SIG-M5 treated with dmso at 0.1 percent for 504 hours (cell line): ENCODE measurements at regions not wholly inside any gene's neighbourhood (a gene's known extent, or its start where the extent isn't known, plus 50 kb on each side); places are given as distances from the start of the nearest gene placed in this dataset.
A peak's percentile ranks its signal among the peaks of the same experiment; 100 is the strongest.
"Not testable (repeated sequence)": the region's sequence is repeated elsewhere in the genome, so short reads cannot be mapped to it uniquely, and the experiment has no call there.

Source experiments
- DNase-seq: peaks from one replicate; lab custom pipeline; 2025; ENCODE audit not compliant: unreplicated experiment; lab: John Stamatoyannopoulos, UW

GRCh38 chr12:60451457-60451856 lies 855.6 kb downstream of the SLC16A7 start:
- no peak for DNase-seq

- DNase-seq = no peak
Observed at GRCh38 chr12:60465060-60465459, 869.2 kb downstream of the SLC16A7 start.

DNA sequence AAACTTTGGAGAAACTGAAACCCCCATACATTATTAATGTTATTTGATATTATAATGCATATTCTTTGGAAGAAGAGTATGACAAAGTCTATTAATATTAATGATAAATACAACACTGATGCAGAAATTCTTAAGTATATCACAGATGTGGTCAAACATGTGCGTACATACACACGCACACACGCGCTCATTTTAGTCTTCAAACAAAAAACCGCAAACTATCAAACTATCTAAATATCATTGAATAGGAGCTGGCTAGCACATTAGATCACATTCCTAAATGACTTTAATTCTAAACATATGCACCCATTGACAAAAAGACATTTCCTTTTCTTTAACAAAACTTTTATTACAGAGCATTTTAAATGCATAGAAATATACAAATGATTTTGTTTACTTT lies 872.7 kb downstream of the SLC16A7 start:
- DNase-seq = no peak

GRCh38 chr12:60475825-60476224 lies 880.0 kb downstream of the SLC16A7 start:
- DNase-seq = no peak

DNA sequence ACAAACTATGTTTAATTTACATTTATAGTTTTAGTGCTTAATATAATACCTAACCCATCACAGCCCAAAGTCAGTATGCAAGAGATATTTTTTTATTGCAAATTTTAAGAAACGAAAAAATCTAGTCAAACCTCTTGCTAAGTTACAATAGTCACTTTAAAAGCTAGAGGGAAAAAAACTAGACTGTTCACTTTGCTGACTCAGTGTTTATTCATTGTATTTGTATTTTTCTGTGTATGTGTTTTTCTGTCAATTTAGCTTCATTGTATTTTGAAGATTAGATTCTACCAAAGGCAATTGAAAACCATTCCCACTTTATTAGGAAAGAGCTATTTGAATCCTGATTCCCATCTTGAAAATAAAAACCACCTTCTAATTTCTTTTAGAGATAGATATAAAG lies 891.5 kb downstream of the SLC16A7 start:
- no peak for DNase-seq

DNA sequence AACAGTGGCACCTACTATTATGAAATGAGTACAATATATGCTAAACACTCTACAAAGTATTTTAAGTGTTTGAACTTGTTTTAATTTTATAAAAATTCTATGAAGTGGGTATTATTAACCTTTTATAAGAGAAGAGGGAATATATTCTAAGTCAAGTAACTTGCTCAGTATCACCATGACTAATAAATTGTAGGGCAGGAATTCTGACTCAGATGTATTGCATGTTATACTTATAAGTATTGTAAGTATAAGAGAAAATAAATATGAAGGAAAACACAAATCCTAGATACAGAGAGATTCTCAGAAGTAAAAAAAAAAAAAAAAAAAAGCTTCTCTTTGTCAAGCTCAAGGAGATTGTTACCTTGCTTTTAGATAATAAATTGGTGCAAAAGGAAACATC lies 893.2 kb downstream of the SLC16A7 start:
- DNase-seq = no peak

- DNase-seq = peak; percentile 27
Observed at GRCh38 chr12:60494244-60494643, 898.4 kb downstream of the SLC16A7 start.

GRCh38 chr12:60498656-60499055 lies 902.8 kb downstream of the SLC16A7 start:
- no peak for DNase-seq

- no peak for DNase-seq
Observed at GRCh38 chr12:60501124-60501729, 905.4 kb downstream of the SLC16A7 start.

DNA sequence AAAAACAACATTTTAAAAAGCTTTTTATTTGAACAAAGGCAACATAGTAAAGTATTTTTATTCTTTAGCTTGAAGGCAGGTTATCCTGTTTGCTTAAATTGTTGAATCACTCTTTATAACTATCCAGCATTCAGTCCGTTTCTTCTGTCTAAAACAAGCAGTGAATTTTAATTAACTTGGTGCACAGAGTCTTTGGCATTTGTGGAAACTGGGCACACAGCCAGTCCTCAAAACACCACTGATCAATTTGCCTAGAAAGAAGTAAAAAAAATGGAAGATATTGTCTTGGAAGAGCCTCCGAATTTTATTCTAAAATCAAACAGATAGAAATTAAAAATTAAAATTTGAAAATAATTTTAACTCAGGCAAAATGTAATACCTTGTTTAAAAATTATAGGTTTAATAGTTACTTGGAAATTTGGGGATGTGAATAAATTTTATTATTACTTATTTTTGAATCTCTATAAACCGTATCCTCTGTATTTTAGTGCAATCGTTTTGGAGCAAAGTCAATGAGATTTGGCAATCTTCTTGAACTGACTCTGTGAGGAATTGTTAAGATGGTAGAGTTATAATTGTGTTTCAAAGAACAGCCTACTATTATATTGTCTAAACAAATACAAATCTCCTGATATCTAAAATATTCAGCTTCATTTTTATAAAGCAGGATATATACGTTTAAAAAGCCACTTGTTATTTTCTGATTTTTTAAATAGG lies 927.0 kb downstream of the SLC16A7 start:
- no peak for DNase-seq

DNA sequence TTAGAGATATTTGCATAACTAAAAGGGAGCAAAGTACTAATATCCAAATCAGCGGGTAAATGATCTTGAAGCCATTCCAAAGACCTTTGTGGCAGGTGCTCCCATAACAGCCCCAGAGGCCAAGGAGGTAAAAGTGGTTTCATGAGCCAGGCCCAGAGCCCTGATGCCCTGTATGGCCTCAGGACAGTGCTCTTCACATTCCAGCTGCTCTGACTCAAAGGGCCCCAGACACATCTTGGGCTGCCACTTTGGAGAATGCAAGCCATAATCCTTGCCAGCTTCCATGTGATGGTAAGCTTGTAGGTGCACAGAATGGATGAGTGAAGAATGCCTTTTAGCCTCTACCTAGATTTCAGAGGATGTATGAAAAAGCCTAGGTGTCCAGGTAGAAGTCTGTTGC lies 933.4 kb downstream of the SLC16A7 start:
- DNase-seq = no peak

- DNase-seq = no peak
Observed at GRCh38 chr12:60529723-60530122, 933.9 kb downstream of the SLC16A7 start.

- no peak for DNase-seq
Observed at GRCh38 chr12:60535363-60535762, 939.5 kb downstream of the SLC16A7 start.

DNA sequence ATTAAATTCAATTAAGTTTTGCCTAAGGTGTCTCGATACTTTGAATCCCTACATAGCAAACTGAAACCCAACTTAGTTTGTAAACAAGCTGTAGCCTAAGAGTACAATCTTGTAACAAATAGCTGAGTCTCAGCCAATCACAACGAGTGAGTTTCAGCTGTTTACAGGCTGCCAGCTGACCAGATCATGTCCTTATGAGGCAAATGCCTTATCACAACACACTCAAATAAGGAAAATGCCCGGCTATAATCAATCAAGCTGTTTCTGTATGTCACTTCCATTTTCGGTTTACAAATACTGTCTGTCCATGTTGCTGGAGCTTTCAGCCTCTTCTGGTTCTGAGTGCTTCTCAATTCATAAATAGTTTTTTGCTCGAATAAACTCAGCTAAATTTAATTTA lies 943.8 kb downstream of the SLC16A7 start:
- DNase-seq = no peak

DNA sequence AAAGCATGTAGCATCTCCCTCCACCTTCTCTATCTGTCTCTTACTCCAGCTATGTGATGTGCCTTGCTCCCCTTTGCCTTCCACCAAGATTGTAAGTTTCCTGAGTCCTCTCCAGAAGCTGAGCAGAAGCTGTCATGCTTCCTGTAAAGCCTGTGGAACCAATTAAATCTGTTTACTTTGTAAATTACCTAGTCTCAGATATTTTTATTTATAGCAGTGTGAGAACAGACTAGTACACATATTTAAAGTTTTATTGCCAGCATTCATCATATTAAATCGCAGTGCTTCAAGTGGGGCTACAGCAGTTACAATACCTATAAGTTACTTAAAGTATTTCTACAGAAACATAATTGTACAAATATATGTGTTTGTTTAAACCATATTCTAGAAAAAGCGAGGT lies 973.1 kb downstream of the SLC16A7 start:
- no peak for DNase-seq

- no peak for DNase-seq
Observed at GRCh38 chr12:60577607-60578006, 981.8 kb downstream of the SLC16A7 start.

DNA sequence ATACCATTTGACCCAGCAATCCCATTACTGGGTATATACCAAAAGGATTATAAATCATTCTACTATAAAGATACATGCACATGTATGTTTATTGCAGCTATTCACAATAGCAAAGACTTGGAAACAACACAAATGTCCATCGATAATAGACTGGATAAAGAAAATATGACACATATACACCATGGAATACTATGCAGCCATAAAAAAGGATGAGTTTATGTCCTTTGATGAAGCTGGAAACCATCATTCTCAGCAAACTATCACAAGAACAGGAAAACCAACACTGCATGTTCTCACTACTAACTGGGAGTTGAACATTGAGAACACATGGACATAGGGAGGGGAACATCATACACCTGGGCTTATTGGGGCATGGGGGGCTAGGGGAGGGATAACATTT lies 991.8 kb downstream of the SLC16A7 start:
- not testable (repeated sequence) for DNase-seq

- no peak for DNase-seq
Observed at GRCh38 chr12:60594035-60594711, 998.3 kb downstream of the SLC16A7 start.

DNA sequence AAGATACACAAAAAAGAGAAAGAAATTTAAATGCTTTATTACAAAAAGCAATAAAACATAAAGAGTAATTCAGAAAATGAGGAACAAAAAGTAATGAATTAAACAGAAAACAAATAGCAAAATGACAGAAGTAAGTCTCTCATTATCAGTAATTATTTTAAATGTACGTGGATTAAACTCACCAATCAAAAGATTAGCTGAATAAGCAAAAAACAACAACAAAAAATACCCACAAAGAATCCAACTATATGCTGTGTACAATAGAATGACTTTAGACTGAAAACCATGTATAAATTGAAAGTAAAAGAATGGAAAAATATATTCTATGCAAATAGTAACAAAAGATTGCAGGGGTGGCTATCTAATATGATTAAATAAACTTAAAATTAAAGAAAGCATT lies 1006.8 kb downstream of the SLC16A7 start:
- no peak for DNase-seq

- not testable (repeated sequence) for DNase-seq
Observed at GRCh38 chr12:60603475-60603874, 1007.6 kb downstream of the SLC16A7 start.

DNA sequence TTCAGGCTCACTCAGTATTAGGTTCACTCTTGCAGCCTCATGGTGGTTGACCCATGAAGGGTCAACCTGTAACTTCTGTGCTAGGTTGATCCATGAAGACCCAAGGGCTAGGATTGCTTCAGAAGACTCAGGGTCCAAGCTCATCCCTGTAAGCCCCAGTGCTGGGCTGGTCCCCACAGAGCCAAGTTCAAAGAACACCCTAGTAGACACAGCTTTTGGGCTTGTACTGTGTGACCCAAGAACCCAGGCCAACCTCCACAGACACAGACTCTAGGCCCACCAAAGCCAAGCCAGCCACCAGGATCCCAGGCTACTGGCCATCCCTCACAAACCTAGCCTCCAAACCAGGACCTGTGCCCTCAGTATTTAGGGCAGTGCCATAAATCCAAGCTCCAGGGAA lies 1020.6 kb downstream of the SLC16A7 start:
- no peak for DNase-seq

GRCh38 chr12:60630796-60631195 lies 1035.0 kb downstream of the SLC16A7 start:
- no peak for DNase-seq
